K562 (cell line): ENCODE measurements at regions not wholly inside any gene's neighbourhood (a gene's known extent, or its start where the extent isn't known, plus 50 kb on each side); places are given as distances from the start of the nearest gene placed in this dataset.

Source experiments
- AFF1 ChIP-seq, 2 experiments: fragments of 450-650 bp; IDR thresholded peaks; 2 replicates each; pipeline ENCODE4 v1.6.1; 2018; ENCODE audit warnings: mild to moderate bottlenecking in 2 of 2, low read depth in 1 of 2; ENCODE audit not compliant: partially characterized antibody in 2 of 2
- YY1 ChIP-seq, 3 experiments: IDR thresholded peaks; 2 replicates each; pipeline ENCODE4 v1.6.1; 2011; ENCODE audit warnings: low read length in 2 of 3, mild to moderate bottlenecking in 2 of 3, moderate library complexity in 2 of 3, borderline replicate concordance in 1 of 3, control low read depth in 1 of 3, low read depth in 1 of 3; ENCODE audit not compliant: insufficient read depth in 3 of 3, insufficient replicate concordance in 2 of 3, control insufficient read depth in 1 of 3, insufficient read length in 1 of 3; ENCODE audit errors: extremely low read depth in 1 of 3

DNA sequence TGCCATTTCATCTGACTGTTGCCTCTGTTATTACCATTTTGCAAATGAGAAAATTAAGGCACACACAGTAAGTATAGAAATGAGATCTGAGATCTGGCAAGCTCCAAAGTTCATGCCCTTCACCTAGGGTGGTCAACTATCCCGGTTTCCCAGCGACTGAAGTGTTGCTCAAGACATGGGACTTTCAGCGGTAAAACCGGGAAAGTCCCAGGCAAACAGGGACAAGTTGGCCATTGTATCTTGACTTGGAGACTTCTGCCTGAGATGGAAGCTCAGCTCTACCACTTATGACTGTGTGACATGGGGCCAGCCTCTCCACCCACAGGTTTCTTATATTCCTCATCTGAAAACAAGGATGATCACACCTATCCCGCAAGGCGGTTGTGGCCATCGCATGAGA is 55.6 kb upstream of the TPM1 start:
- no peak for TF ChIP-seq AFF1 (IDR thresholded peaks at IDR 0.05; ENCODE audit: low read depth in 1 of 2, partially characterized antibody in 2 of 2)
- no peak for TF ChIP-seq YY1 (IDR thresholded peaks at IDR 0.05; ENCODE audit: borderline replicate concordance in 1 of 3, control insufficient read depth in 1 of 3, extremely low read depth in 1 of 3, insufficient read depth in 3 of 3, insufficient read length in 1 of 3, insufficient replicate concordance in 2 of 3, low read depth in 1 of 3, low read length in 2 of 3)
